ENCODE measurements at regions not wholly inside any gene's neighbourhood (a gene's known extent, or its start where the extent isn't known, plus 50 kb on each side); places are given as distances from the start of the nearest gene placed in this dataset.

DNA sequence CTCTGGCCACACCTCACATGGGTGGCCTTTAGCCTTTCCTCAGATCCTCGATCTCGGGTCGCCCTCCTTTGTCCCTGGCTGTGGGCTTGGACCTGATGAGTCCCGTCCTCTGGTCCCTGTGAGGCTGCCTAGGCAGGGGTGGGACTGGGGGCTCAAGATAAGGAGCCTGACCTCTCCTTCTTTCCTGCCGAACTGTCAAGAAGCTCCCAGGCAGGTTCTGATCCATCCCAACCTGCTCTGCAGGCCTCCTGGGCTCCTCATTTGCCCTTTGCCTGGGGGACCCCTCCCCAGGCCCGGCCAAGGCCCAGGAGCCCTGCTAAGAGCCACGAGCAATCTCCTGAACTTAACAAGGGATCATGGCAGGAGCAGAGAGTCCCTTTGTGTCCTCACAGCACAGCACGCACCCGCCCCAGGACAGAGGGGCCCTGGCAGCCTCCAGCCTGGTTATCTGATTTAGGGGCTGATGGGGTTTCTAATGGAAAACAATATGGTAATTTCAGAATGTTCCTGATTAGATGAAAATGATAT lies 82.4 kb upstream of the POU3F1 start:
- TF ChIP-seq, protein P1, sequence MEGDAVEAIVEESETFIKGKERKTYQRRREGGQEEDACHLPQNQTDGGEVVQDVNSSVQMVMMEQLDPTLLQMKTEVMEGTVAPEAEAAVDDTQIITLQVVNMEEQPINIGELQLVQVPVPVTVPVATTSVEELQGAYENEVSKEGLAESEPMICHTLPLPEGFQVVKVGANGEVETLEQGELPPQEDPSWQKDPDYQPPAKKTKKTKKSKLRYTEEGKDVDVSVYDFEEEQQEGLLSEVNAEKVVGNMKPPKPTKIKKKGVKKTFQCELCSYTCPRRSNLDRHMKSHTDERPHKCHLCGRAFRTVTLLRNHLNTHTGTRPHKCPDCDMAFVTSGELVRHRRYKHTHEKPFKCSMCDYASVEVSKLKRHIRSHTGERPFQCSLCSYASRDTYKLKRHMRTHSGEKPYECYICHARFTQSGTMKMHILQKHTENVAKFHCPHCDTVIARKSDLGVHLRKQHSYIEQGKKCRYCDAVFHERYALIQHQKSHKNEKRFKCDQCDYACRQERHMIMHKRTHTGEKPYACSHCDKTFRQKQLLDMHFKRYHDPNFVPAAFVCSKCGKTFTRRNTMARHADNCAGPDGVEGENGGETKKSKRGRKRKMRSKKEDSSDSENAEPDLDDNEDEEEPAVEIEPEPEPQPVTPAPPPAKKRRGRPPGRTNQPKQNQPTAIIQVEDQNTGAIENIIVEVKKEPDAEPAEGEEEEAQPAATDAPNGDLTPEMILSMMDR (IDR thresholded peaks at IDR 0.05) = no peak
- no peak for TF ChIP-seq POLR2A (IDR thresholded peaks at IDR 0.05)

Measured in breast epithelium (tissue), 3 donors.